Spleen (tissue), 7 donors: ENCODE measurements at regions not wholly inside any gene's neighbourhood (a gene's known extent, or its start where the extent isn't known, plus 50 kb on each side); places are given as distances from the start of the nearest gene placed in this dataset.

Experiments used
- POLR2A ChIP-seq, 3 donors: fragments of 450-650 bp; IDR thresholded peaks; one replicate each; pipeline ENCODE4 v1.5.1; 2017; ENCODE audit warnings: antibody characterized with exemption in 3 of 3, mild to moderate bottlenecking in 1 of 3
- POLR2AphosphoS5 ChIP-seq, 3 donors: sonication (generic); formaldehyde crosslinking; IDR thresholded peaks; one replicate each; pipeline ENCODE4 v1.5.1; 2017; ENCODE audit warnings: antibody characterized with exemption in 3 of 3
- TF ChIP-seq, protein P1 (sequence below), 11 experiments: fragments of 200-600 bp in 7 of 11; fragments of 450-650 bp in 4 of 11; sonication (generic) in 4 of 11; IDR thresholded peaks in 8 of 11; conservative IDR thresholded peaks in 3 of 11; 1 replicate in 7 of 11; 2 replicates in 4 of 11; pipeline versions ENCODE4 v1.4.0 to v1.8.0; 2016 to 2021; ENCODE audit warnings: antibody characterized with exemption in 11 of 11, inconsistent platforms in 4 of 11, mild to moderate bottlenecking in 1 of 11
- donor health status: DM: no; HTN: no; CAD: no; lungs with moderate emphysema.
- donor health status: DM: no; HTN: no; CAD: no.
- donor health status: DM: no; HTN: no; CAD: no.

DNA sequence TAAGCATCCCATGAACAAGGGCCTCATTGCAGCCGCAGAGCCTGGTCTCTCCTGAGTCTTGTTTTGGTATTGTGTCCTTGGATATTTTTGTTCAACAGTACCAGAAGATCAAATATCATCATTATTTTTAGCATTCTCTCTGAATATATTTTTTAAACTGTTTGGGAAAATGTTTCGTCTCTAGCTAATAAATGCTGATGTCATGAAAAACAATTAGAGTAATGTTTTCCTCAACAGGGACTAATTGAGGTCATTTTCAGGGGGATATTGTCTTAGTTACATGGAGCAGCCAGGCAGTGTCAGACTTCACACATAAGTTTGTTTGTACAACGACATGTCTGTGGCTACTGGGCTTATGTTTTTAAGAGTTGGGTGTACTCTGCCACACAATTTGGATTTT lies 805.3 kb upstream of the SOX9 start:
- TF ChIP-seq POLR2A (IDR thresholded peaks at IDR 0.05) (no peak), POLR2AphosphoS5 (IDR thresholded peaks at IDR 0.05) (no peak)
- TF ChIP-seq, protein P1, sequence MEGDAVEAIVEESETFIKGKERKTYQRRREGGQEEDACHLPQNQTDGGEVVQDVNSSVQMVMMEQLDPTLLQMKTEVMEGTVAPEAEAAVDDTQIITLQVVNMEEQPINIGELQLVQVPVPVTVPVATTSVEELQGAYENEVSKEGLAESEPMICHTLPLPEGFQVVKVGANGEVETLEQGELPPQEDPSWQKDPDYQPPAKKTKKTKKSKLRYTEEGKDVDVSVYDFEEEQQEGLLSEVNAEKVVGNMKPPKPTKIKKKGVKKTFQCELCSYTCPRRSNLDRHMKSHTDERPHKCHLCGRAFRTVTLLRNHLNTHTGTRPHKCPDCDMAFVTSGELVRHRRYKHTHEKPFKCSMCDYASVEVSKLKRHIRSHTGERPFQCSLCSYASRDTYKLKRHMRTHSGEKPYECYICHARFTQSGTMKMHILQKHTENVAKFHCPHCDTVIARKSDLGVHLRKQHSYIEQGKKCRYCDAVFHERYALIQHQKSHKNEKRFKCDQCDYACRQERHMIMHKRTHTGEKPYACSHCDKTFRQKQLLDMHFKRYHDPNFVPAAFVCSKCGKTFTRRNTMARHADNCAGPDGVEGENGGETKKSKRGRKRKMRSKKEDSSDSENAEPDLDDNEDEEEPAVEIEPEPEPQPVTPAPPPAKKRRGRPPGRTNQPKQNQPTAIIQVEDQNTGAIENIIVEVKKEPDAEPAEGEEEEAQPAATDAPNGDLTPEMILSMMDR (IDR thresholded peaks at IDR 0.05 in 8 of 11, conservative IDR thresholded peaks at IDR 0.05 in 3 of 11) = no peak
